ENCODE measurements at regions not wholly inside any gene's neighbourhood (a gene's known extent, or its start where the extent isn't known, plus 50 kb on each side); places are given as distances from the start of the nearest gene placed in this dataset.

- ChIA-PET CTCF (interaction anchor here (0.5 to 1.1 kb wide), 2 partner anchors 12 to 192 kb away, joined by 3 read pairs; no protein-coding TSS in a partner anchor), POLR2A (no interaction called here)
- no peak overlapping the region for H3K27ac ChIP-seq (ENCODE audit: low read length in 2 of 2)
- no peak overlapping the region for H3K4me3 ChIP-seq (ENCODE audit: control extremely low read depth in 1 of 5, extremely low read depth in 1 of 5, insufficient read depth in 1 of 5, low read depth in 2 of 5, low read length in 4 of 5)
- H3K4me3 Mint-ChIP-seq = no peak overlapping the region
- no peaks in the 10 kb centered on the region for H4K20me1 ChIP-seq (ENCODE audit: control insufficient read depth, insufficient read depth, low read length, poor library complexity, severe bottlenecking)
- DNase-seq (no peak), ATAC-seq (ENCODE audit: low read depth) (no peak)
- no peaks in the 10 kb centered on the region for H3K27me3 Mint-ChIP-seq
- WGBS (ENCODE audit: insufficient coverage) = no CpG with 5 or more reads among the region's 2 CpGs
- no peak overlapping the region for H2AFZ ChIP-seq (ENCODE audit: insufficient read depth, low read depth, low read length, poor library complexity, severe bottlenecking)
- H3K9me3 ChIP-seq (ENCODE audit: control extremely low read depth in 1 of 3, control insufficient read depth in 2 of 3, insufficient read depth in 1 of 3, low read length in 2 of 3) = peaks cover 0 to 4% (median 0%) of the 10 kb centered on the region in 3 donors
- H3K4me1 Mint-ChIP-seq = peaks cover 14% of the 10 kb centered on the region
- no peaks in the 10 kb centered on the region for H3K36me3 ChIP-seq (replicated peaks in 1 of 2; ENCODE audit: control extremely low read depth in 1 of 2, control insufficient read depth in 1 of 2, extremely low read depth in 1 of 2, insufficient read depth in 2 of 2, low read length in 1 of 2)
- no peak for TF ChIP-seq CTCF (IDR thresholded peaks at IDR 0.05)
- no peak for TF ChIP-seq EZH2 (IDR thresholded peaks at IDR 0.05; ENCODE audit: borderline replicate concordance, insufficient read depth, low read depth, low read length, poor library complexity, severe bottlenecking)
- intact Hi-C loops (cut with micrococcal nuclease) = no loop called here
- H3K79me2 ChIP-seq (ENCODE audit: control insufficient read depth, insufficient read depth, low read length) = no peaks in the 10 kb centered on the region
- H3K4me1 ChIP-seq (ENCODE audit: control insufficient read depth in 2 of 2, insufficient read depth in 2 of 2, low read length in 2 of 2) = peaks cover 0 to 8% of the 10 kb centered on the region in 2 donors
- peaks cover 5% of the 10 kb centered on the region for H3K9me3 Mint-ChIP-seq (ENCODE audit: insufficient read depth)
- H3K4me2 ChIP-seq (replicated peaks; ENCODE audit: low read depth, low read length, poor library complexity, severe bottlenecking) = no peak overlapping the region
- H3K9ac ChIP-seq (ENCODE audit: low read length) = no peak overlapping the region
- no peak overlapping the region for H3K27ac Mint-ChIP-seq
- no peaks in the 10 kb centered on the region for H3K27me3 ChIP-seq (replicated peaks in 1 of 4; ENCODE audit: control extremely low read depth in 1 of 4, control insufficient read depth in 3 of 4, insufficient read depth in 4 of 4, low read length in 3 of 4)
These were observed 137.0 kb upstream of the CCN2 start for GRCh38 chr6:132088150-132088549.

- POLR2A ChIA-PET = no interaction called here
- intact Hi-C loops (cut with micrococcal nuclease) = no loop called here
- Histone ChIP-seq H3K27ac (ENCODE audit: low read length in 2 of 2) (no peak overlapping the region), H3K79me2 (ENCODE audit: control insufficient read depth, insufficient read depth, low read length) (no peaks in the 10 kb centered on the region), H3K9ac (ENCODE audit: low read length) (no peak overlapping the region), H2AFZ (ENCODE audit: insufficient read depth, low read depth, low read length, poor library complexity, severe bottlenecking) (no peak overlapping the region), H3K27me3 (replicated peaks in 1 of 4; ENCODE audit: control extremely low read depth in 1 of 4, control insufficient read depth in 3 of 4, insufficient read depth in 4 of 4, low read length in 3 of 4) (no peaks in the 10 kb centered on the region), H3K9me3 (ENCODE audit: control extremely low read depth in 1 of 3, control insufficient read depth in 2 of 3, insufficient read depth in 1 of 3, low read length in 2 of 3) (peaks cover 0 to 4% (median 0%) of the 10 kb centered on the region in 3 donors), H3K4me1 (ENCODE audit: control insufficient read depth in 2 of 2, insufficient read depth in 2 of 2, low read length in 2 of 2) (peaks cover 0 to 8% of the 10 kb centered on the region in 2 donors), H3K4me2 (replicated peaks; ENCODE audit: low read depth, low read length, poor library complexity, severe bottlenecking) (no peak overlapping the region), H3K36me3 (replicated peaks in 1 of 2; ENCODE audit: control extremely low read depth in 1 of 2, control insufficient read depth in 1 of 2, extremely low read depth in 1 of 2, insufficient read depth in 2 of 2, low read length in 1 of 2) (no peaks in the 10 kb centered on the region), H4K20me1 (ENCODE audit: control insufficient read depth, insufficient read depth, low read length, poor library complexity, severe bottlenecking) (no peaks in the 10 kb centered on the region), H3K4me3 (ENCODE audit: control extremely low read depth in 1 of 5, extremely low read depth in 1 of 5, insufficient read depth in 1 of 5, low read depth in 2 of 5, low read length in 4 of 5) (no peak overlapping the region)
- TF ChIP-seq CTCF (IDR thresholded peaks at IDR 0.05) (no peak), EZH2 (IDR thresholded peaks at IDR 0.05; ENCODE audit: borderline replicate concordance, insufficient read depth, low read depth, low read length, poor library complexity, severe bottlenecking) (no peak)
- H3K9me3 Mint-ChIP-seq (ENCODE audit: insufficient read depth) = peaks cover 5% of the 10 kb centered on the region
- no peak for ATAC-seq (ENCODE audit: low read depth)
- peaks cover 14% of the 10 kb centered on the region for H3K4me1 Mint-ChIP-seq
- CTCF ChIA-PET = no interaction called here
- no peak overlapping the region for H3K4me3 Mint-ChIP-seq
- no peak for DNase-seq
- no CpG with 5 or more reads among the region's 2 CpGs for WGBS (ENCODE audit: insufficient coverage)
- no peak overlapping the region for H3K27ac Mint-ChIP-seq
- no peaks in the 10 kb centered on the region for H3K27me3 Mint-ChIP-seq
These were observed 136.2 kb upstream of the CCN2 start for GRCh38 chr6:132087391-132087790.

Data from B cell (primary cell).